ENCODE measurements at regions not wholly inside any gene's neighbourhood (a gene's known extent, or its start where the extent isn't known, plus 50 kb on each side); places are given as distances from the start of the nearest gene placed in this dataset.

DNA sequence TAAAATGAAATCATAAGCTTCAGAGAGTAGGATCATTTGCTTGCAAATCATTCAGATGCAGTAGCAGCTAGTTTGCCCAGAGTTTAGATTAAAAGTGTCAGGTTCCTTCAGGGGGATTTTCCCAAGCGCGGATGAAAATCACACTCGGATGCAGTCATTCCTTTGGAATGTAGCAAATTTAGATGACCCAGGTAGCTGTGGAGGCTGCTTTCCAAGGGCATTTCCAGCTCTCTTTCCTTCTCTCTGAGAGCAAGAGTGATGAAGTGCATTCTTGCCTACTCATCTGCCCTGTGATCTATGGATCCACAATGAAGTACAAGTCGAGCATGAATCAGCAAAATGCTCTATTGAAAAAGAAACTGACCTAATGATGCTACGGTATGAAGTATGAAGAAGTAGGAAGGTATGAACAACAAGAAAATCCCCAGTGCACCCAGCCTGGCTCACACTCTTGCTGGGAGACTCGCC is 200.2 kb downstream of the PLK2 start:
- TF ChIP-seq, protein P1, sequence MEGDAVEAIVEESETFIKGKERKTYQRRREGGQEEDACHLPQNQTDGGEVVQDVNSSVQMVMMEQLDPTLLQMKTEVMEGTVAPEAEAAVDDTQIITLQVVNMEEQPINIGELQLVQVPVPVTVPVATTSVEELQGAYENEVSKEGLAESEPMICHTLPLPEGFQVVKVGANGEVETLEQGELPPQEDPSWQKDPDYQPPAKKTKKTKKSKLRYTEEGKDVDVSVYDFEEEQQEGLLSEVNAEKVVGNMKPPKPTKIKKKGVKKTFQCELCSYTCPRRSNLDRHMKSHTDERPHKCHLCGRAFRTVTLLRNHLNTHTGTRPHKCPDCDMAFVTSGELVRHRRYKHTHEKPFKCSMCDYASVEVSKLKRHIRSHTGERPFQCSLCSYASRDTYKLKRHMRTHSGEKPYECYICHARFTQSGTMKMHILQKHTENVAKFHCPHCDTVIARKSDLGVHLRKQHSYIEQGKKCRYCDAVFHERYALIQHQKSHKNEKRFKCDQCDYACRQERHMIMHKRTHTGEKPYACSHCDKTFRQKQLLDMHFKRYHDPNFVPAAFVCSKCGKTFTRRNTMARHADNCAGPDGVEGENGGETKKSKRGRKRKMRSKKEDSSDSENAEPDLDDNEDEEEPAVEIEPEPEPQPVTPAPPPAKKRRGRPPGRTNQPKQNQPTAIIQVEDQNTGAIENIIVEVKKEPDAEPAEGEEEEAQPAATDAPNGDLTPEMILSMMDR (conservative IDR thresholded peaks at IDR 0.05) = no peak
- no peak for TF ChIP-seq ZFX (IDR thresholded peaks at IDR 0.05)
